Stimulated activated naive CD8-positive, alpha-beta T cell treated with anti-CD3 and anti-CD28 coated beads, Interleukin-15, Interleukin-2, amounts not matched to agents 100 ng/mL and 50 ng/mL, for 24 hours (primary cell): ENCODE measurements at regions not wholly inside any gene's neighbourhood (a gene's known extent, or its start where the extent isn't known, plus 50 kb on each side); places are given as distances from the start of the nearest gene placed in this dataset.
"Not testable (repeated sequence)": the region's sequence is repeated elsewhere in the genome, so short reads cannot be mapped to it uniquely, and the experiment has no call there.

Source experiments
- H3K27ac Mint-ChIP-seq: one replicate; pipeline ENCODE4 v1.8.0; 2021; ENCODE audit warnings: mild to moderate bottlenecking, mixed read lengths
- H3K27me3 Mint-ChIP-seq: one replicate; pipeline ENCODE4 v1.8.0; 2021; ENCODE audit warnings: mixed read lengths
- H3K36me3 Mint-ChIP-seq: one replicate; pipeline ENCODE4 v1.8.0; 2021; ENCODE audit warnings: low read depth, mixed read lengths
- H3K4me1 Mint-ChIP-seq: one replicate; pipeline ENCODE4 v1.8.0; 2021; ENCODE audit warnings: low read depth, mixed read lengths
- H3K4me3 Mint-ChIP-seq: one replicate; pipeline ENCODE4 v1.8.0; 2021; ENCODE audit warnings: mild to moderate bottlenecking, mixed read lengths
- H3K9me3 Mint-ChIP-seq: one replicate; pipeline ENCODE4 v1.8.0; 2021; ENCODE audit warnings: mixed read lengths

DNA sequence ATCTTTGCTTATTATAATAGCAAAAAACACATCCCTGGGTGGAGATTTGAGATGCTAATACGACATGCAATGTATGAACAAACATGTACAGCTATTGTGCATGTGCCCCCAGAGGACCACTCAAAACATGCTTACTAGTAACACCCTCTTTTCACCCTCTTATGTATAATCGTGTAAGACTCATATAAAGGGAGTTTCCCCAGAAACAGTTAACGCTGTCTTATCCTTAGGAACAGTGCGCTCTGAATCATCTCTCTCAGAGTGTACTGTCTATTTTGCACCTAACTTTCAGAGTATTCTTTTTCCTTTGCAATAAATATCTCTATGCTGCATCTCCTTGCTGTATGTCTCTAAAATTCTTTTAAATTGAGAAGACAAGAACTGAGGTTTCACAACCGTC, 2604.0 kb downstream of the PCDH9 start:
- no peaks in the 10 kb centered on the region for H3K36me3 Mint-ChIP-seq
- H3K27ac Mint-ChIP-seq: no peak overlapping the region
- H3K27me3 Mint-ChIP-seq: no peaks in the 10 kb centered on the region
- H3K4me3 Mint-ChIP-seq: no peak overlapping the region
- no peaks in the 10 kb centered on the region for H3K4me1 Mint-ChIP-seq
- peaks cover 4% of the 10 kb centered on the region for H3K9me3 Mint-ChIP-seq

DNA sequence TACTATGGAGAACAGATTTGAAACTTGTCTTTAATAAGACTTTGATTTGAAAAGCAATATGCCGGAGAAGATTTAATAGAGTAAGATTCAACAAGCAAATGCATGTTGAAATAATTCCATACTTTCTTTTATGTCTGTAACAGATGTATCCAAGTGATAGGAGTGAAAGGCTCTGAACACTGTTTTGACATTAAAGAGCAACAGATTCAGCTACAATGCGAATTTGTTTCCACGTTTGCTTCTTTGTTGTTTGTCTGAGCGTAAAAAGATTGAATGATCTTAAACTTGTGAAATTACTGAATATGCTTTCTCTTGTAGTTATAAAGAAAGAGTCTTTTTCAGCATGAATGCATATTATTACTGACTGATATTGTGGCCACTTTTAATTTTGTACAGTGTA, 2612.9 kb downstream of the PCDH9 start:
- Mint-ChIP-seq H3K27ac (no peak overlapping the region), H3K36me3 (no peaks in the 10 kb centered on the region), H3K27me3 (no peaks in the 10 kb centered on the region), H3K4me3 (no peak overlapping the region), H3K9me3 (peaks cover 10% of the 10 kb centered on the region), H3K4me1 (no peaks in the 10 kb centered on the region)

DNA sequence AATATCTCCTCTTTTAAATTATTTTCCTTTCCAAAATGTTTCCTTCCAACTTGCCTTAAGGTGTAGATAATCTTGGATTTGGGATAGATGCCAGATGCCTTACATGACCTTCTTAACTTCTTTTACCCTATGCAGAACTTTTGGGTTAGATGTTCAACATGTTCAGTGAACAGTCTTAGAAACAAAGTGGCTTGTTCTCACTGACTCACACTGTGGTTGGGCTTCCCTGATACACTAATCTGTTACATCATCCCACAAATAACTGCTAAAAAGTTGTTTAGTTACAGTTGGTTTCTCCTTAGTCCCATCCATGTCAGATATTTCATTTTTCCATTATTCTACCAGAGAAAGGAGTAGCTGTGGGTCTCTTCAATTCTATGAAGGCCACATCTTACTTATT, 2638.2 kb downstream of the PCDH9 start:
- peaks cover 12% of the 10 kb centered on the region for H3K9me3 Mint-ChIP-seq
- no peaks in the 10 kb centered on the region for H3K4me1 Mint-ChIP-seq
- no peaks in the 10 kb centered on the region for H3K36me3 Mint-ChIP-seq
- no peak overlapping the region for H3K27ac Mint-ChIP-seq
- H3K27me3 Mint-ChIP-seq: no peaks in the 10 kb centered on the region
- H3K4me3 Mint-ChIP-seq: no peak overlapping the region

DNA sequence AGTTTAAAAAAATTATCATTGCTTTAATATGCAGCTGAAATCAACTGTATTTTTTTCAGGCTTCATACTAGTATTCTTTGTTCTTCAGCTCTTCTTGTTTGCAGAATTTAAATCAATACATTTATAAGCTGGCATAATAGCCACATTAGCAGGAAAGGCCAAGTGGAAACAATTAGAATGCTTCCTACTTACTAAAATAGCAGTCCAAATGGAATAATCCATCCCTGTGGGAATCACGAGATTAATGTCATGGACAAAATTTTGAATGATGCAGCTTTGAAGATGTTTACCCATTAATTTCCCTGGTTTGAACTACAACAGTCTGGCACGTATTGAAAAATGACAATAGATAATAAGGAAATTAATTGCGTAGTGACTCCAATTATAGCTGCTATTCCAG, 2650.8 kb downstream of the PCDH9 start:
- Mint-ChIP-seq H3K4me3 (no peak overlapping the region), H3K4me1 (no peaks in the 10 kb centered on the region), H3K27me3 (no peaks in the 10 kb centered on the region), H3K9me3 (peaks cover 4% of the 10 kb centered on the region), H3K36me3 (no peaks in the 10 kb centered on the region), H3K27ac (no peak overlapping the region)

DNA sequence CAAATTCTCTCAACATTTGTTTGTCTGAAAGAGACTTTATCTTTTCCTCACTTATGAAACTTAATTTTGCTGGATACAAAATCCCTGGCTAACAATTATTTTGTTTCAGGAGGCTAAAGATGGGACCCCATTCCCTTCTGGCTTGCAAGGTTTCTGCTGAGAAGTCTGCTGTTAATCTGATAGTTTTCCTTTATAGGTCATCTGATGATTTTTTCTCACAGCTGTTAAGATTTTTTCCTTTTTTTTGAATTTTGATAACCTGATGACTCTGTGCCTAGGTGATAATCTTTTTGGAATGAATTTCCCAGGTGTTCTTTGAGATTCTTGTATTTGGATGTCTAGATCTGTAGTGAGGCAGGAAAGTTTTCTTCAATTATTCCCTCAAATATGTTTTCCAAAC, 2661.4 kb downstream of the PCDH9 start:
- Mint-ChIP-seq H3K4me1 (no peaks in the 10 kb centered on the region), H3K9me3 (peaks cover 26% of the 10 kb centered on the region), H3K27ac (no peak overlapping the region), H3K36me3 (no peaks in the 10 kb centered on the region), H3K27me3 (no peaks in the 10 kb centered on the region), H3K4me3 (no peak overlapping the region)

DNA sequence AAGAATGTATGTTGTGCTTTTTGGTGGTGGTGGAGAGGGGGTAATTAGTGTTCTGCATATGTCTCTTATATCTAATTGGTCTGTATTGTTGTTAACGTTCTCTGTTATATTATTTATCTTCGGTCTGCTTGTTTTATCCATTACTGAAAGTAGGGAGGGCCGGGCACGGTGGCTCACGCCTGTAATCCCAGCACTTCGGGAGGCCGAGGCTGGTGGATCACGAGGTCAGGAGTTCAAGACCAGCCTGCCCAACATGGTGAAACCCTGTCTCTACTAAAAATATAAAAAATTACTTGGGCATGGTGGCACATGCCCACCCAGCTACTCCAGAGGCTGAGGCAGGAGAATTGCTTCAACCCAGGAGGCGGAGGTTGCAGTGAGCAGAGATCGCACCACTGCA, 2672.1 kb downstream of the PCDH9 start:
- H3K27ac Mint-ChIP-seq, H3K4me3 Mint-ChIP-seq, H3K36me3 Mint-ChIP-seq, H3K4me1 Mint-ChIP-seq, H3K9me3 Mint-ChIP-seq, H3K27me3 Mint-ChIP-seq: not testable (repeated sequence)

DNA sequence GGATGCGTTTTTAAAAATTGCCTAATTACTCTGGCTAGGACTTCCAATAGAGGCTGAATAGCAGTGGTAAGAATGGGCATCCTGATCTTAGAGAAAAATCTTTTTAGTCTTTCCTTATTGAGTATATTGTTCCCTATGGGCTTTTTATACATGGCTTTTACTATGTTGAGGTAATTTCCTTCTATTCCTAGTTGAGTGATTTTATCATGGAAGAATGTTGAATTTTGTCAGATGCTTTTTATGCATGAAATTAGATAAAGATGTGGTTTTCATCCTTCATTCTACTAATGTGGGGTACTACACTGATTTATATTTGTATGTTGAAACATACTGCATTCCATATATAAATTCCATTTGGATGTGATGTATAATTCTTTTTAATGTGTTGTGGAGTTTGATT, 2673.8 kb downstream of the PCDH9 start:
- H3K4me1 Mint-ChIP-seq: no peaks in the 10 kb centered on the region
- H3K9me3 Mint-ChIP-seq: peaks cover 14% of the 10 kb centered on the region
- H3K27ac Mint-ChIP-seq: no peak overlapping the region
- no peaks in the 10 kb centered on the region for H3K27me3 Mint-ChIP-seq
- no peaks in the 10 kb centered on the region for H3K36me3 Mint-ChIP-seq
- H3K4me3 Mint-ChIP-seq: no peak overlapping the region

DNA sequence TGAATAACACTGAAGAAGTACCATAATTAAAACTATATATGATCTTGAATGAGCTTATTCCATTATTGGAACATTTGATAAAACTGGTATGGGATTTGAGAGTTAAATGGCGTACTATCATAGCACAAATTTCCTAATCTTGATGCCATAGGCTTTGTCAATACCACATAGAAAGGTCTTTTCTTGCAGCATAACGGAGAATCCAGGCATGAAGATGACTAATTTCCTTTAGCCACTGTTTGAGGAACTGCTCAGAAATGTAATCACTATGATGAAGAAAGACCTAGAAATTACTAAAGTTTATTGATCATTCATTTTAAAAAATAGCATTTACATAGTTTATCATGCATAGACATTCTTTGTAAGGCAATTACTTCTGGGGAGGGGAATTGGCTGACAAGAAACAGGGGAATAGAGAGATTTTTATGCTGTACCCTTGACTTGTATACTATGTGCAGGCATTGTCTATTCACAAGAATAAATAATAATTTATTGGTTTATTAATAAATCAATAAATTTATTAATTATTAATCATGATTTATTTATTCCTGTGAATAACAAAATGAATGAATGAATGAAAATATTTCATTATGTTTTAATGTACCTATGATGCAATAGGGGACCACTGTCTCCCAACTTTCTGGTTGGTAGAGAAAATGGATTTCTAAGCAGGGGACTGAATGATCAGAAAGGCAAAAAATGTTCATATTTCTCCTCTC, 2676.6 kb downstream of the PCDH9 start:
- Mint-ChIP-seq H3K27ac (no peak overlapping the region), H3K27me3 (no peaks in the 10 kb centered on the region), H3K4me1 (no peaks in the 10 kb centered on the region), H3K9me3 (peaks cover 14% of the 10 kb centered on the region), H3K36me3 (no peaks in the 10 kb centered on the region), H3K4me3 (no peak overlapping the region)

DNA sequence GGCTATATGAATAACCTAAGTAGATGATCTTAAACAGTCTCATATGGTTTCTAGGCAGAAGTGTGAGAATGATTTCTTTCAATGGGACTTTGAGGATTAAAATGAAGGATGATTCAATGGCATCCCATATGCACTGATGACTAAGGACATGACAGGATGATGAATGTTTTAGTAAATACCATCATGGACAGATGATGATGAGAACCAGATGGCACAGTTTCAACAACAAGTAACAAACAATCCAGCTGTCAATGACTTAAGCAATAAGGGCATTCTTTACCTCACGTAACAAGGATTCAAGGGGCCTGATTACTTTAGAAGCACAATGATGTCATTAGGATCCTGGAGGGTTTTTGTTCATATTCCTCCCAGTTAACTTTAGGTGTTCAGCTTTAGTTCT, 2678.4 kb downstream of the PCDH9 start:
- H3K9me3 Mint-ChIP-seq: peaks cover 8% of the 10 kb centered on the region
- no peak overlapping the region for H3K4me3 Mint-ChIP-seq
- no peaks in the 10 kb centered on the region for H3K27me3 Mint-ChIP-seq
- H3K4me1 Mint-ChIP-seq: no peaks in the 10 kb centered on the region
- H3K27ac Mint-ChIP-seq: no peak overlapping the region
- no peaks in the 10 kb centered on the region for H3K36me3 Mint-ChIP-seq

DNA sequence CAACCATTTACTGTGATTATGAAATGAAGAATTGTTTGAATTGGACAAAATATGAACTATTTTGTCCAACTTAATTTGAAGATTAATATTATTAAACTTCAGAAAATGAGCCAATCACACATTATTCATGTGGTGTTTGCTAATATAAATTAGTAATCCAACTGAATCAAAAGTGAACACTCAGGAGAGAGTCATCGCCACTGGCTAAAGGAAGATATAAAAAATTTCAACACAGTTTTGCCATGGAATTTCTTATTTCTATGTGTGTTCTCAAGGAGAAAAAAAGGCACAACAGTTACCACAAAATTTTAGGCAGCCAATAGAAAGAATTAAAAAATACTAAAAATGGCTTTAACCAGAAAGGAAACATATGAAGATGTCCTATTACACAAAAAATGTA, 2683.8 kb downstream of the PCDH9 start:
- Mint-ChIP-seq H3K27ac (no peak overlapping the region), H3K27me3 (no peaks in the 10 kb centered on the region), H3K4me3 (no peak overlapping the region), H3K9me3 (peaks cover 9% of the 10 kb centered on the region), H3K36me3 (no peaks in the 10 kb centered on the region), H3K4me1 (no peaks in the 10 kb centered on the region)

DNA sequence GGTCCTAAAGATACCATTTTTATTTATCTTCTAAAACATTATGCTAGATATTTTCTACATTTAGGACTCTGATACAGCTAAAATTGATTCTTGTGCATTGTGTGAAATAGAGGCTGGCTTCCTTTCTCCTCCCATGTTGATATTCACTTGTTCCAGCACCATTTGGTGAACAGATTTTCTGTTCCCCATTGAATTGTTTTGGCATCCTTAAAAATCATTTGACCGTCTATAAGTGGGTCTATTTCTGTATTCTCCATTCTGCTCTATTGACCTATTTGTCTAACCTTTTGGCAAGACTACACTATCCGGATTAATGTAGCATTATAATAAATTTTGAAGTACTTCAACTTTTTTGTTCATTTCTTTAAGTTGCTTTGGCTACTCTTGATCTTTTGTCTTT, 2689.2 kb downstream of the PCDH9 start:
- H3K9me3 Mint-ChIP-seq: peaks cover 9% of the 10 kb centered on the region
- H3K4me1 Mint-ChIP-seq: no peaks in the 10 kb centered on the region
- no peak overlapping the region for H3K27ac Mint-ChIP-seq
- no peaks in the 10 kb centered on the region for H3K36me3 Mint-ChIP-seq
- no peak overlapping the region for H3K4me3 Mint-ChIP-seq
- H3K27me3 Mint-ChIP-seq: no peaks in the 10 kb centered on the region

DNA sequence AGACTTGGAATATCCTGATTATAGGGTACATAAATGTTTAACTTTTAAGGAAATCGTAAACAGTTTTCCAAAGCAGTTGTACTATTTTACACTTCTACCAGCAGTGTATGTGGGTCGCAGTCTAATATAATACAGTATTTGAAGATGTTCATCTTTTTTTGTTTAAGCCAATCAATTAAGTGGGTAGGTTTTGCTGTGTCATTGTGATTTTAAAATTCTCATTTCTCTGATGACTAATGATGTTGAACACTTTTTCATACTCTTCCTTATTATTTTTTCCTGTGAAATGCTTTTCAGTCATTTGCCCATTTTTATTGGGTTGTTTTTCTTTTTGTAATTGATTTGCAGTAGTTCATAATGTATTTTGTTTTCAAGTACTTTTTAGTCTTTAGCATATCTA, 2689.7 kb downstream of the PCDH9 start:
- no peaks in the 10 kb centered on the region for H3K36me3 Mint-ChIP-seq
- H3K4me3 Mint-ChIP-seq: no peak overlapping the region
- no peaks in the 10 kb centered on the region for H3K27me3 Mint-ChIP-seq
- H3K9me3 Mint-ChIP-seq: peaks cover 9% of the 10 kb centered on the region
- H3K4me1 Mint-ChIP-seq: no peaks in the 10 kb centered on the region
- H3K27ac Mint-ChIP-seq: no peak overlapping the region

DNA sequence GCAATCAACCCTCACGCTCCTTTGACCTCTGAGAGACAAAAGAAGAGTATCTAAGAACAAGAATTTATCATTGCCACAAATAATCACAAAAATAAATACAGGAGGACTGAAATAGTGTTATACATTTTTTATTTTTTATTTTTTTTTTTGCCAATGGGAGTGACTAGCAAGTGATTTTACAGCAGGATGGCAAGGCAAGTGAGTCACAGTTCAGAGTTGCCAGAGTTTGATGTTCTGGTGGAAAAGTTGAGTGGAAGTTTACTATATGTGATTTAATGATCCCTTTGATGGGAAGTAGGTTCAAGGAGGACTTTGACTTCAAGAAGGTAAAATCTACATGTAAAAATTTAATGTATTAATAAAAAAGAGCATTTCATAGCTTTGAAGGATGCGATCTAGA, 2691.4 kb downstream of the PCDH9 start:
- peaks cover 9% of the 10 kb centered on the region for H3K9me3 Mint-ChIP-seq
- no peak overlapping the region for H3K27ac Mint-ChIP-seq
- H3K4me1 Mint-ChIP-seq: no peaks in the 10 kb centered on the region
- no peaks in the 10 kb centered on the region for H3K27me3 Mint-ChIP-seq
- H3K4me3 Mint-ChIP-seq: no peak overlapping the region
- H3K36me3 Mint-ChIP-seq: no peaks in the 10 kb centered on the region

DNA sequence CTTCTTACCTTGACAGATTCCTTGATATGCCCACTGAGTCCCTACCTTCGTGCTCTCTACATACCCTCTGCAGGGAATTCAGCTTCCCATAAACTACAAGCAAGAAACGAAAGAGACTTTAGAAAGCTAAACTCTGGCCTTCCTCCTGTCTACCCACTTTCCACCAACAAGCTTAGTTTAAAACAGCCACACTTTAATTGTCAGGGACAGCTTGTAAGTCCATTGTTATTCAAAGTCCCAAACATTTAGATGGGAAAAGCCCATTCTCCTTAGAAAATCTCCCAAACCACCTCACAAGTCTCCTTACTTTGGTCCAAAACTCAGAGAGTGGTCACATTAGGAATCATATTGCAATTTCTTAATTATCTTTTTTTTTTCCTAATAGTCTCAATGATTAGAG, 2695.8 kb downstream of the PCDH9 start:
- Mint-ChIP-seq H3K27me3 (no peaks in the 10 kb centered on the region), H3K9me3 (peaks cover 2% of the 10 kb centered on the region), H3K4me1 (no peaks in the 10 kb centered on the region), H3K27ac (no peak overlapping the region), H3K36me3 (no peaks in the 10 kb centered on the region), H3K4me3 (no peak overlapping the region)

DNA sequence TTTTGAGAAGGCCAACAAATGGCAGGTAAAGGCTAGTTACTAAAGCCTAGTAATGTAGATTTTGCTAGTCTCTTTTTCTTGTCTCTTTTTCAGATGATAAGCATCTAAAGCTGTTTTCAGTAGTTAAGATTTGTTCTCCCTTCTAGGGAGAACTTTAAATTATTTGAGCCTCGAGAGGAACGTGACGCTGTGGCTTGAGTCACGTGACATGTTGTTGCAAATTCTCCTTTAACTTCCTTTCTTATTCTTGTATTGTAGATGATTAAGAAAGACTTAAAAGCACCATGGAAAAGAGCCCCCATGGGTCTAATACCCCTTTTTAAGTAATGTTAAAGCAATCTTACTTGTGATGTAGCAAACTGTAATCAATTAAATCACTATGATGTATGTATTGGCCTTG, 2698.7 kb downstream of the PCDH9 start:
- Mint-ChIP-seq H3K36me3 (no peaks in the 10 kb centered on the region), H3K27ac (no peak overlapping the region), H3K4me1 (no peaks in the 10 kb centered on the region), H3K4me3 (no peak overlapping the region), H3K9me3 (no peaks in the 10 kb centered on the region), H3K27me3 (no peaks in the 10 kb centered on the region)

DNA sequence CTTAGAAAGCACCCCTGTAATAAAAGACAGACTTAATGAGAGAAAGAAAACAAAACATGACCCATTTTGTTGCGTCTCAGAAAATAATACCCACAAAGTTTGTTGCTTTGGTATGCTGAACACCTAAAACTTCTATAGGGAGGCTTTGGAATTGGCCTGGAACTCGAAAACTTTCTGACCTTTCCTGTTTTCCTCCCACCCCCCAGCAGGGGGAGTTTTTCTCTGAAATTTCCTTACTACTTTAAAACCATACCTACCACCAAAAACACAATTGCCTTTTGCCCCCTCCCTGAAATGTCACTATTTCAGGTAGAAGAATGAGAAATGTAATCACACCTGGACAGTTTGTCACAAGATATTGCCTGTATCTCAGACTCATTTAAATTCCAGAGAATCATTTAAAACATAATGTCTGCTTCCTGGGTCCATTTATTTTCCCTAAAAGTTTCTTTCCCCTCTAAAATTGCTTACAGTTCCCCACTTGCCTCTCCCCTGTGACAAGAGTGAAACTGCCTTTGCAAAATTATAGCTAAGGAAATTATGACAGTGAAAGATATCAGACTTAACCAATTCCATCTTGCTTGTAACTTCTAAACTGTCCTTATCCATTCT, 2700.2 kb downstream of the PCDH9 start:
- Mint-ChIP-seq H3K27me3 (no peaks in the 10 kb centered on the region), H3K27ac (no peak overlapping the region), H3K4me1 (no peaks in the 10 kb centered on the region), H3K4me3 (no peak overlapping the region), H3K9me3 (no peaks in the 10 kb centered on the region), H3K36me3 (no peaks in the 10 kb centered on the region)
